ENCODE measurements at regions not wholly inside any gene's neighbourhood (a gene's known extent, or its start where the extent isn't known, plus 50 kb on each side); places are given as distances from the start of the nearest gene placed in this dataset.

DNA sequence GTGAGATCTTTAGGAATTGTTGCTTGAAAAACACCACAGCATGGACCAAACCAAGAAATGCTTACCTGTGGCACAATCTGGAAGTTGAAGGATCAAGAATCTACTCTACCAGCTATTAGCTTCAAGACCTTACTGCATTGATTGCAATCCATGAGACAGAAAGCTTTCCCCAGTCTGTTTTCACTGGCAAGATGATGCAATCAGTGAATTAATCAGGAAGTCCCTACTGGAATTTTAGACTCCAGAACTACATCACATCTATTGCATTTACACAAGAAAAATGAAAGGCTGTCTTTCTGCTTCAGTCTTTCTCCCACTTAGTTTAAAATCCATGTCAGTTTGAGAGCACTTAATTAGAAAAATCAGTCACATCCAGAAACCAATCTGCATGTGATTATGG is 191.7 kb downstream of the TFEC start:
- Histone ChIP-seq H3K9me3 (ENCODE audit: control insufficient read depth, low read length) (no peaks in the 10 kb centered on the region), H3K27me3 (ENCODE audit: control insufficient read depth, insufficient read depth, low read length, poor library complexity, severe bottlenecking) (no peaks in the 10 kb centered on the region), H3K4me3 (ENCODE audit: insufficient read depth, low read depth, low read length) (no peak overlapping the region), H3K27ac (ENCODE audit: insufficient read depth, low read depth, low read length, poor library complexity, severe bottlenecking) (no peak overlapping the region), H3K36me3 (ENCODE audit: control insufficient read depth, insufficient read depth, low read length) (no peaks in the 10 kb centered on the region), H3K4me1 (ENCODE audit: control insufficient read depth, insufficient read depth, low read length) (no peaks in the 10 kb centered on the region)

DNA sequence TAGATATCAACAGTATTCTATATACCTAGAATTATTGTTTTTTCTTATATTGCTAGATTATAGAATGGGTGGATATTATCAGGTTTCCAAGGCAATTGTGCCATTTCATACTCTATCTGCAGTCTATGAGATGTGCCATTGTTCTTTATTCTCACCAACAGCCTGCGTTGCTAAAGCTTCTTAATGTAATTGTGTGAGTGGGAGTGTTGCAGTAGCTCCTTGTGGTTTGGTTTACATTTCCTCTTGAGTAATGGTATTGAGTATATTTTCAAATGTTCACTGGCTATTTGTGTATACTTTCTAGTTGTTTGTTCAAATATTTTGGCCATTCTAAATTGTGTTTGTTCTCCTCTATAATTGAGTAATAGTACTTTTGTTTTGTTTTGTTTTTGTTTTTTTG is 199.2 kb downstream of the TFEC start:
- WGBS, 2 experiments, result 79 to 100% methylated on average over 1 of the region's 1 CpG
- Histone ChIP-seq H3K27me3 (ENCODE audit: control insufficient read depth, insufficient read depth, low read length, poor library complexity, severe bottlenecking) (no peaks in the 10 kb centered on the region), H3K9me3 (ENCODE audit: control insufficient read depth, low read length) (no peaks in the 10 kb centered on the region), H3K4me3 (ENCODE audit: insufficient read depth, low read depth, low read length) (no peak overlapping the region), H3K36me3 (ENCODE audit: control insufficient read depth, insufficient read depth, low read length) (no peaks in the 10 kb centered on the region), H3K4me1 (ENCODE audit: control insufficient read depth, insufficient read depth, low read length) (no peaks in the 10 kb centered on the region), H3K27ac (ENCODE audit: insufficient read depth, low read depth, low read length, poor library complexity, severe bottlenecking) (no peak overlapping the region)

DNA sequence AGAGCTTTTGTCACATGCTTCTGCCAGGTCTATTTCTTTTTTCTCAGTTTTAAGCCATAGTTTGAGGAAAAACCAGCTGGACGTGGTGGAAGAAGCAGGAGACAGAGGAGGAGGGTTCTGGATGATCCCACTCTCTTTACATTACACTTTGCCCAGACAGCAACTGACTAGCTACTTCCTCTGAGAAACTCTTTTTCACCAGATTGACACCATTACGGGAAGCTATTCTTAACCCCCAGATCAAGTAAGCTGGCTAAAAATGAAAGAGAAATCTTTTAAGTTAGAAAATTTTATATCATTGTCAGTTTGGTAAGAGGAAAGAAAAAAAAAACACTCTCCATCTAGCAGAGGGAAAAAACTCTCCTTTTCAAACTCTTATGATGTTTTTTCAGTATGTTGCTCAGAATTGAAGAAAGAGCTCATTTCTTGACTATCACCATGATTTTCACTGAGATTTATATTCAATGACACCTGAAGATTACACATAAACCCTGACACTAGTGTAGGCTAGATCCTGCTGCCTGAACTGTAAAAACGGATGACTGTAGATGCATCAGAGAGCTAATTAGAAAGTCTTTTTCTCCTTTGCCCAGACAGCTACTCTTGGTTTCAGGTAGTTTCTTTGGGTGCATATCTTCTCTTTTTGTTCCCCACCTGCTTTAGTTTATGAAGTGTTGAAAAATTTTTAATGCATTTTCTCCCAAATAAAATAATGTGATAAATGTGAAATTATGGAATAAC is 203.1 kb downstream of the TFEC start:
- no peak overlapping the region for H3K4me3 ChIP-seq (ENCODE audit: insufficient read depth, low read depth, low read length)
- WGBS, 2 experiments, result 81 to 86% methylated on average over 2 to 3 of the region's 3 CpGs
- H3K9me3 ChIP-seq (ENCODE audit: control insufficient read depth, low read length), result no peaks in the 10 kb centered on the region
- H3K27ac ChIP-seq (ENCODE audit: insufficient read depth, low read depth, low read length, poor library complexity, severe bottlenecking), result no peak overlapping the region
- H3K36me3 ChIP-seq (ENCODE audit: control insufficient read depth, insufficient read depth, low read length), result no peaks in the 10 kb centered on the region
- no peaks in the 10 kb centered on the region for H3K4me1 ChIP-seq (ENCODE audit: control insufficient read depth, insufficient read depth, low read length)
- H3K27me3 ChIP-seq (ENCODE audit: control insufficient read depth, insufficient read depth, low read length, poor library complexity, severe bottlenecking), result no peaks in the 10 kb centered on the region

DNA sequence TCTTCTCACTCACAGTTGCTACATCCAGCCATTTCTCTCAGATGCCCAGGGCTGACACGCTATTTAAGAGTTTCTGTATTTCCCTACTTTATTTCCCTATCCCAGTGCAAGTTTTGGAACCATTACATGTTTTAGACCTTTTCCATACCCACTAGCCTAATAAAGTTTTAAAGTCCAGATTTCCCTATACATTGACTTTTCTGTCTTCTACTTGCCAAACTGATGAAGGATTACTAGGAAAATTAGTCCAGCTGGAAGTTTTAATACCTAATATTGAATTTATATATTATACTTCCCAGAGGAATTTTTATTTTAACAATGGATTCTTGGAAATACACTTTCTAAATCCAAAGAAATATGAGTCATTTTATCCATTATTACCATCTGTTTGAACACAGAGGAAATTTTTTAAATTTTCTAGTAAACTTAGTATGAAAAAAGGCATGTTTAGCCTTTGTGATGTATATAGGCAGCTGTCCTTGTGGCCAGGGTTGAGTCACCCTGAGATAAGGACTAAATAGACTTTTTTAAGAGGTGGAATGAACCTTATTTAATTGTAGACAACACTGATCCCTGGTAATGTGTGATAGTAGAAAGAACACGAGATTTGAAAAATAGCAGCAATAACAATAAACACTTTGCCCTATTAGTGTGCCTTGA is 205.0 kb downstream of the TFEC start:
- Histone ChIP-seq H3K4me3 (ENCODE audit: insufficient read depth, low read depth, low read length) (no peak overlapping the region), H3K9me3 (ENCODE audit: control insufficient read depth, low read length) (no peaks in the 10 kb centered on the region), H3K27me3 (ENCODE audit: control insufficient read depth, insufficient read depth, low read length, poor library complexity, severe bottlenecking) (no peaks in the 10 kb centered on the region), H3K4me1 (ENCODE audit: control insufficient read depth, insufficient read depth, low read length) (no peaks in the 10 kb centered on the region), H3K36me3 (ENCODE audit: control insufficient read depth, insufficient read depth, low read length) (no peaks in the 10 kb centered on the region), H3K27ac (ENCODE audit: insufficient read depth, low read depth, low read length, poor library complexity, severe bottlenecking) (no peak overlapping the region)
- 93 to 97% methylated on average over 1 to 2 of the region's 2 CpGs for WGBS, 2 experiments

DNA sequence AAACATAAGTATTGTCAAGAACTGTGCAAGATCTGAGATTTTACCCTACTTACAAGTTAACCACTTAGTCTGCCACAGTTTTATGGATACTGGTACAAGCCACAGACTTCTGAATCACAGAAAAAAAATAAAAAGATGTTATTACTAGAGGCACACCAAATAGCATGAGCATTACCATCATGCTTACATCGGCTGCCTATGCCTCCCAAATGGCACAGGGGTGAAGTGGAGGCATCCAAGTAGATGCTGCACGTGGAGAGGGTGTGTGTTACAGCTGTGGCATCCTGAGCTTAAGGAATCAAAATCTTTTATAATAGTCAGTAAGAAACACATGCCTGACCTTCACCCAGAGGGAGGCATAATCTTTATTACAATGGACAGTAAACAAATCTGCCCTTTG is 207.8 kb downstream of the TFEC start:
- WGBS, 2 experiments, result 82 to 97% methylated on average over 1 to 2 of the region's 2 CpGs
- no peaks in the 10 kb centered on the region for H3K36me3 ChIP-seq (ENCODE audit: control insufficient read depth, insufficient read depth, low read length)
- no peak overlapping the region for H3K4me3 ChIP-seq (ENCODE audit: insufficient read depth, low read depth, low read length)
- H3K9me3 ChIP-seq (ENCODE audit: control insufficient read depth, low read length), result no peaks in the 10 kb centered on the region
- H3K27ac ChIP-seq (ENCODE audit: insufficient read depth, low read depth, low read length, poor library complexity, severe bottlenecking), result no peak overlapping the region
- H3K4me1 ChIP-seq (ENCODE audit: control insufficient read depth, insufficient read depth, low read length), result no peaks in the 10 kb centered on the region
- H3K27me3 ChIP-seq (ENCODE audit: control insufficient read depth, insufficient read depth, low read length, poor library complexity, severe bottlenecking), result no peaks in the 10 kb centered on the region

DNA sequence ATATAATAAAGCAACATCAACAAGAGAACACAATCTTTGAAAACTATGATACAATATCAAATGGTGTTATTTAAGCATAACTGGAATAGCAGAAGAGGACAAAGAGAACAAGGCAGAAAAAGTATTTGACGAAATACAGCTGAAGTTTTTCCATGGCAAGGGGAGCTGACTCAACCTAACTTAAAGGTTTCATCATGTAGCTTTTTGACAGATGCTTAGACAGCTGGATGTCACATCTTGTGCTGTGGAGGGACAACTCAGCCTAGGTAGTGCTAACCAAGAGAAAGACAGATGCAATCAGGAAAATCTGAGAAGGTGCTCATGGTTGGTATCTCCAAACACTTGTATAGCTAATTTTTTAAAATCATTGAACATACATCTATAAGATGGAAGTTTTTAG is 208.2 kb downstream of the TFEC start:
- Histone ChIP-seq H3K27me3 (ENCODE audit: control insufficient read depth, insufficient read depth, low read length, poor library complexity, severe bottlenecking) (no peaks in the 10 kb centered on the region), H3K4me3 (ENCODE audit: insufficient read depth, low read depth, low read length) (no peak overlapping the region), H3K36me3 (ENCODE audit: control insufficient read depth, insufficient read depth, low read length) (no peaks in the 10 kb centered on the region), H3K4me1 (ENCODE audit: control insufficient read depth, insufficient read depth, low read length) (no peaks in the 10 kb centered on the region), H3K27ac (ENCODE audit: insufficient read depth, low read depth, low read length, poor library complexity, severe bottlenecking) (no peak overlapping the region), H3K9me3 (ENCODE audit: control insufficient read depth, low read length) (no peaks in the 10 kb centered on the region)
- WGBS, 2 experiments, result 90 to 95% methylated on average over 1 of the region's 1 CpG

DNA sequence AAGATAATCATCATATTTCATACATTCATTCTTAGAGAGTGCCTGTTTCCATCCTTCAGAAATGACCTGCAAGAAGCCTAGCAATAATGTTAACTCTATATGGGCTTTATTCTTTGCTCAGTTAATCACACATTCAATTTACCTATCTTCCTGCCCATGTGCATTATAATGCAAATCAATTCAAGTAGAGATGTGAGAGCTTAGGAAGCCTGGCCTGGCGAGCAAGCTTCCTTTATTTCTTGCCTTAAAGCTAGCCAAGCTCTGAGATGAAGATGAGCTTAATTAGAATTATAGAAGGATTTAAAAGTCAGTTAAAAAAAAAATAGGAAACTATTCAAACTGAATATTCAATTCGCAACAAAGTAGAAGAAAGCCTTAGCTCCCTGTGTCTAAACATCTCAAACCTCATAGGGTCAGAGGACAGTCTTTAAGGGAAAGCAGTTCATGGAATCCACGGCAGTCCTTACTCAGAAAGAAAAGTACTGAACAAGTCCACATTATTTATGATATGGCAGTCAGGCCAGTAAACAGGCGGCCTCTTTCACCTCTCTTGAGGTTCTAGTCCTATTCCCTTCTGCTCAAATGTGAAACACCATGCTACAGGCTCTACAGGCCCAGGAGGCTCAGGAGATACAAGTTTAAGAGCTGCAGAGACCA is 214.1 kb downstream of the TFEC start:
- Histone ChIP-seq H3K9me3 (ENCODE audit: control insufficient read depth, low read length) (no peaks in the 10 kb centered on the region), H3K27ac (ENCODE audit: insufficient read depth, low read depth, low read length, poor library complexity, severe bottlenecking) (no peak overlapping the region), H3K36me3 (ENCODE audit: control insufficient read depth, insufficient read depth, low read length) (no peaks in the 10 kb centered on the region), H3K4me1 (ENCODE audit: control insufficient read depth, insufficient read depth, low read length) (peaks cover 21% of the 10 kb centered on the region), H3K27me3 (ENCODE audit: control insufficient read depth, insufficient read depth, low read length, poor library complexity, severe bottlenecking) (no peaks in the 10 kb centered on the region), H3K4me3 (ENCODE audit: insufficient read depth, low read depth, low read length) (no peak overlapping the region)
- 31 to 39% methylated on average over 3 to 4 of the region's 4 CpGs for WGBS, 2 experiments

DNA sequence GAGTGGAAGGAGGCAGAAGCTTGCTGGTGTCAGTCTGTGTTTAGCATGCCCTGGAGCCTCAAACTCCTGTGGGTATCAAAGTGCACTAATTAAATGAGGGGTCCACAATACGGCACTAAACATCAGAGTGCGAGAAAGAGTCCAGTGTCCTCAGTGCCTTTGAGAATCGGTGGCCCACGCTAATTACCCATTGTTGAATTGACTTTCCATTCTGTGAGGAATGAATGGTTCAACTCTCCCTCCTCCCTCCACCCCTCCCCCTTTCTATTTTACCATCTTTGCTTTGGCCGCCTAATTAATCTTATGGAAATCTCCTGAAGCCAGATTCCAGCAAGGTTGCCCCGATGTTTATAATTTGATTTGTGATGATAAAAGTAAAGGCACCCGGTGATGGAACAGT is 217.8 kb downstream of the TFEC start:
- Histone ChIP-seq H3K27me3 (ENCODE audit: control insufficient read depth, insufficient read depth, low read length, poor library complexity, severe bottlenecking) (no peaks in the 10 kb centered on the region), H3K4me3 (ENCODE audit: insufficient read depth, low read depth, low read length) (no peak overlapping the region), H3K9me3 (ENCODE audit: control insufficient read depth, low read length) (no peaks in the 10 kb centered on the region), H3K36me3 (ENCODE audit: control insufficient read depth, insufficient read depth, low read length) (no peaks in the 10 kb centered on the region), H3K4me1 (ENCODE audit: control insufficient read depth, insufficient read depth, low read length) (peaks cover 31% of the 10 kb centered on the region), H3K27ac (ENCODE audit: insufficient read depth, low read depth, low read length, poor library complexity, severe bottlenecking) (no peak overlapping the region)
- WGBS, 2 experiments, result 34 to 40% methylated on average over 7 of the region's 7 CpGs

DNA sequence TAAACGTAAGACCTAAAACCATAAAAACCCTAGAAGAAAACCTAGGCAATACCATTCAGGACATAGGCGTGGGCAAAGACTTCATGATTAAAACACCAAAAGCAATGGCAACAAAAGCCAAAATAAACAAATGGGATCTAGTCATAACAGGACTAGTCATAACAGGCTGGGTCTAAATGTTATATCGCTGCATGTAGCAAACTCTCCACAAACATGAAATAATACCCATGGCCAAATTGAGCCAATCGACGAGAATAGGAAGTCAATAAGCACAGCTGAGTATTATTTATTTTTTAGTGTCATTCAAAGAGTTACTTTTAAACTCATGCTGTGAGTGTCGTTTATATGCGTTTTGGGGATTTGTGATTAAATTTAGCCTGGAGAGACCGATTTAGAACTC is 225.1 kb downstream of the TFEC start:
- H3K27ac ChIP-seq (ENCODE audit: insufficient read depth, low read depth, low read length, poor library complexity, severe bottlenecking), result no peak overlapping the region
- H3K4me3 ChIP-seq (ENCODE audit: insufficient read depth, low read depth, low read length), result no peak overlapping the region
- H3K9me3 ChIP-seq (ENCODE audit: control insufficient read depth, low read length), result no peaks in the 10 kb centered on the region
- H3K4me1 ChIP-seq (ENCODE audit: control insufficient read depth, insufficient read depth, low read length), result peaks cover 5% of the 10 kb centered on the region
- WGBS, 2 experiments, result 72 to 74% methylated on average over 6 of the region's 8 CpGs
- H3K27me3 ChIP-seq (ENCODE audit: control insufficient read depth, insufficient read depth, low read length, poor library complexity, severe bottlenecking), result no peaks in the 10 kb centered on the region
- no peaks in the 10 kb centered on the region for H3K36me3 ChIP-seq (ENCODE audit: control insufficient read depth, insufficient read depth, low read length)

DNA sequence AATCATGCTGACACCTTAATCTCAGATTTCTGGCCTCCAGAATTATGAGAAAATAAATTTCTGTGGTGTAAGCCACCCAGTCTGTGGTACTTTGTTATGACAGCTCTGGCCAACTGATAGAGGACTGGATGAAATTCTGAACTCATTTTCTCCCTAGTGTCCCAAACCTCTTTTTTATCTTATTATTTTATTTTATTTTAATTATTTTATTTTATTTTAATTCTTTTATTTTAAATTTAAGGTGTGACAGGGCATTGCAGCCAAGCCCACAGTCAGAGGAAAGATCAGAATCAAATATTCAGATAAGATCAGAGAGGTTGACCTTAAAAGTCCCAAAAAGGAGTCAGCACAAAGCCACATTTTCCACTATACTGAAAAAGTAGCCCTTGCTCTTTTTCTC is 228.1 kb downstream of the TFEC start:
- no peaks in the 10 kb centered on the region for H3K4me1 ChIP-seq (ENCODE audit: control insufficient read depth, insufficient read depth, low read length)
- no peaks in the 10 kb centered on the region for H3K36me3 ChIP-seq (ENCODE audit: control insufficient read depth, insufficient read depth, low read length)
- no peak overlapping the region for H3K27ac ChIP-seq (ENCODE audit: insufficient read depth, low read depth, low read length, poor library complexity, severe bottlenecking)
- H3K4me3 ChIP-seq (ENCODE audit: insufficient read depth, low read depth, low read length), result no peak overlapping the region
- H3K27me3 ChIP-seq (ENCODE audit: control insufficient read depth, insufficient read depth, low read length, poor library complexity, severe bottlenecking), result no peaks in the 10 kb centered on the region
- H3K9me3 ChIP-seq (ENCODE audit: control insufficient read depth, low read length), result no peaks in the 10 kb centered on the region

Data from ectodermal cell (in vitro differentiated cells).